D721Med (cell line): ENCODE measurements at regions not wholly inside any gene's neighbourhood (a gene's known extent, or its start where the extent isn't known, plus 50 kb on each side); places are given as distances from the start of the nearest gene placed in this dataset.

ENCODE experiments used
- DNase-seq: peaks from one replicate; pipeline ENCODE4 v3.0.0; 2011; ENCODE audit warnings: low spot score; ENCODE audit not compliant: insufficient read length
- FAIRE-seq: peaks from 2 replicates; lab custom pipeline; 2011; peaks lifted over from hg19 to GRCh38; lab: Jason Lieb, UNC
- TF ChIP-seq, protein P1 (sequence below): IDR thresholded peaks from 2 replicates; pipeline ENCODE4 v1.5.1; 2012; ENCODE audit warnings: mild to moderate bottlenecking, control low read depth; ENCODE audit not compliant: insufficient read depth; ENCODE audit errors: missing control alignments

DNA sequence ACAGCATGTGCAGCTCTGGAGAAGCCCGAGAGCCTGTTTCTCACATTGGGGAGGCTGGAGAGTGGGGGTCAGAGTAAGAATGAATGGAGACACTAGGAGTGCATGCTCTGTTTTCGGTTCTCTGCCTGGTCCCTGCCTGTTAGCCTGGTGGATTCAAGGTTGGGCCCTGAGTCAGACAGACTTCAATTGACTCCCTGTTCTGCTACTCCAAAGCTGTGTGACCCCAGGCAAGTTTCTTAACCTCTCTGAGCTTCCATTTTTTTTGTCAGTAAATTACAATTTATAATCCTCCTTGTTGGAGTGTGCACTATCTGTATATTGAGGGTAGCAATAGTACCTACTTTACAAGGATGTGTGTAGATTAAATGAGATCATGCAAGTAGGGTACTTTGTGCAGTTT, 102.6 kb upstream of the ESRRB start:
- DNase-seq: no peak
- no peak for FAIRE-seq
- TF ChIP-seq, protein P1, sequence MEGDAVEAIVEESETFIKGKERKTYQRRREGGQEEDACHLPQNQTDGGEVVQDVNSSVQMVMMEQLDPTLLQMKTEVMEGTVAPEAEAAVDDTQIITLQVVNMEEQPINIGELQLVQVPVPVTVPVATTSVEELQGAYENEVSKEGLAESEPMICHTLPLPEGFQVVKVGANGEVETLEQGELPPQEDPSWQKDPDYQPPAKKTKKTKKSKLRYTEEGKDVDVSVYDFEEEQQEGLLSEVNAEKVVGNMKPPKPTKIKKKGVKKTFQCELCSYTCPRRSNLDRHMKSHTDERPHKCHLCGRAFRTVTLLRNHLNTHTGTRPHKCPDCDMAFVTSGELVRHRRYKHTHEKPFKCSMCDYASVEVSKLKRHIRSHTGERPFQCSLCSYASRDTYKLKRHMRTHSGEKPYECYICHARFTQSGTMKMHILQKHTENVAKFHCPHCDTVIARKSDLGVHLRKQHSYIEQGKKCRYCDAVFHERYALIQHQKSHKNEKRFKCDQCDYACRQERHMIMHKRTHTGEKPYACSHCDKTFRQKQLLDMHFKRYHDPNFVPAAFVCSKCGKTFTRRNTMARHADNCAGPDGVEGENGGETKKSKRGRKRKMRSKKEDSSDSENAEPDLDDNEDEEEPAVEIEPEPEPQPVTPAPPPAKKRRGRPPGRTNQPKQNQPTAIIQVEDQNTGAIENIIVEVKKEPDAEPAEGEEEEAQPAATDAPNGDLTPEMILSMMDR: no peak

- DNase-seq (no peak), FAIRE-seq (no peak)
- TF ChIP-seq, protein P1: no peak
These were observed 101.6 kb upstream of the ESRRB start for GRCh38 chr14:76274324-76274723.

- TF ChIP-seq, protein P1: no peak
- DNase-seq (no peak), FAIRE-seq (no peak)
These were observed 98.3 kb upstream of the ESRRB start for GRCh38 chr14:76277586-76278130.

DNA sequence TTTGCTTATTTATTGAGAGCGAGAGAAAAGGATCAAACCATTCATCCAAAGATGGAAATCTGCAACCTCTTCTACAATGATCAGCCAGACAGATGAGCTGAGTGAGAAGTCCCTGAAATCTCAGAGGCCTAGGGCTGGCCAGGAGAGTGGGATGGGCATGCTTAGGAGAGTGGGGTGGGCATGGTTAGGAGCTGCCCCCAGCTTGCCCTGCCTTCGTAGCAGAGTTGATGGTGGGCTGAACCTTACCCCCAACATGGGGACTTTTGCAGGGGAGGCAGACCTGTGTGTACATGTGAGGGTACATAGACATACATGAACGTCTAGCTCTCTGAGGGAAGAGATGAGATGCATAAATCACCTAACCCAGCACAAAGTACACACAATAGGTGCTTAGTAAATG, 95.7 kb upstream of the ESRRB start:
- no peak for FAIRE-seq
- no peak for DNase-seq
- TF ChIP-seq, protein P1: no peak

- FAIRE-seq (no peak), DNase-seq (no peak)
- TF ChIP-seq, protein P1: no peak
These were observed 93.4 kb upstream of the ESRRB start for GRCh38 chr14:76282581-76282980.

- DNase-seq (no peak), FAIRE-seq (no peak)
- TF ChIP-seq, protein P1: no peak
These were observed 88.9 kb upstream of the ESRRB start for GRCh38 chr14:76287063-76287462.

GRCh38 chr14:76289276-76289675, 86.7 kb upstream of the ESRRB start:
- FAIRE-seq (no peak), DNase-seq (no peak)
- TF ChIP-seq, protein P1: no peak
